ENCODE measurements at regions not wholly inside any gene's neighbourhood (a gene's known extent, or its start where the extent isn't known, plus 50 kb on each side); places are given as distances from the start of the nearest gene placed in this dataset.

DNA sequence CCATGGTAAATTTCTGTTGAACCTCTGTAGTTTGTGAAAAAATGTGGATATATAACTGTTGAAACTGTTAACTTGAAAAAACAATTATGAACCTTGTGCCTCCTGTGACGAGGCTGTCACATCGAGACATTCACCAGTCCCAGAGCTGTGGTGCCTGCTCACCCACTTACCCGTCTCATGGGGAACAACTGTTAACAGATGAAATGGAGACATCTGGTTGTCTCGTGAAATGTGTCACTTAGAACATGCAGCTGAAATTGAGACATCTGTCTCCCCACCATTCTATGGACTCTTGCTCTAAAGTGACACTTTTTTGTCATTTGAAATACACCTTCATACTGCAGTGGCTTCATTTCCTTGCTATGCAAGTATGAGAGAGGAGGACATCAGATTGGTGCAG, 240.6 kb downstream of the GXYLT1 start:
- Mint-ChIP-seq H3K4me1 (ENCODE audit: low read depth) (no peaks in the 10 kb centered on the region), H3K9me3 (no peaks in the 10 kb centered on the region), H3K36me3 (no peaks in the 10 kb centered on the region), H3K27ac (no peak overlapping the region), H3K27me3 (peaks cover 2% of the 10 kb centered on the region), H3K4me3 (no peak overlapping the region)
- ChIA-PET POLR2A (no interaction called here), CTCF (no interaction called here)
- no peak for DNase-seq
- intact Hi-C loops (cut with micrococcal nuclease): no loop called here

DNA sequence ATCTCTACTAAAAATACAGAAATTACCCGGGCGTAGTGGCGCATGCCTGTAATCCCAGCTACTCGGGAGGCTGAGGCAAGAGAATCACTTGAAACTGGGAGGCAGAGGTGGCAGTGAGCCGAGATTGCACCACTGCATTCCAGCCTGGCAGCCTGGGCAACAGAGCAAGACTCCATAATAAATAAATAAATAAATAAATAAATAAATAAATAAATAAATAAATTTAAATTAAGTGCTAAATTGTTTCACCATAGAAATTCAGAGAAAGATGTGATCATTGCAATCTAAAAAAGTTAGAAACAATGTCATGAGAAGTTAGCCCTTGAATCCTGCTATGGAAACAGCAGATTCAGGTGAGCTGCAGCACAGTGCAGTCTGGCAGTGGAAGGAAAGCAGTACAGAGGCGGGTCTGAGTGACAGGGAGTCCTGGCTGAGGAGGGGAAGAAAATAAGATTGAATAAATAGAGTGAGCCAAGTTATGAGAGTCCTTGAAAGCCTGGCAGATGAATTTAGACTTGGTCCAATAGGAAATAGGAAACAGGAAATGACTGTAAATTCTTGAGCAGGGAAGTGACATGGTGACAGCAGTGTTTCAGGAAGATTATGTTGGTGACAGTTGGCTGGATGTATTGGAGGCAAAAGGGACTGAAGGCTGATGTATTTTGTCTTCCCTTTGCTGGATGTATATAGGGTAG, 241.5 kb downstream of the GXYLT1 start:
- DNase-seq: no peak
- Mint-ChIP-seq H3K36me3 (no peaks in the 10 kb centered on the region), H3K27ac (no peak overlapping the region), H3K9me3 (no peaks in the 10 kb centered on the region), H3K4me1 (ENCODE audit: low read depth) (no peaks in the 10 kb centered on the region), H3K27me3 (peaks cover 3% of the 10 kb centered on the region), H3K4me3 (no peak overlapping the region)
- POLR2A ChIA-PET: no interaction called here
- intact Hi-C loops (cut with micrococcal nuclease): no loop called here
- CTCF ChIA-PET: no interaction called here

DNA sequence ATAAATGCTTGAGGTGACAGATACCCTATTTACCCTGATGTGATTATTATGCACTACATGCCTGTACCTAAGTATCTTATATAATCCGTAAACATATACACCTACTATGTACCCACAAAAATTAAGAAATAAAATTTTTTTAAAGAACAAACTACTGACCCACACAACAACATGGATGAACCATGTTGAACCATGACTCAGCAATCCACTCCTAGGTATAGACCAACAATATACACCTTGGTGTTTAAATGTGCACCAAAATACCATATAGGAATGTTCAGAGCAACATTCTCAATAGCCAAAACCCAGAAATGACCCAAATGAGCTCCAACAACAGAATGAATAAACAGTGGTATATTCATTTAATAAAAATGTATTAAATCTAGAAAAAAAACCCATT, 245.1 kb downstream of the GXYLT1 start:
- peaks cover 7% of the 10 kb centered on the region for H3K27me3 Mint-ChIP-seq
- H3K9me3 Mint-ChIP-seq: no peaks in the 10 kb centered on the region
- POLR2A ChIA-PET: no interaction called here
- no peak overlapping the region for H3K27ac Mint-ChIP-seq
- H3K4me1 Mint-ChIP-seq (ENCODE audit: low read depth): no peaks in the 10 kb centered on the region
- H3K36me3 Mint-ChIP-seq: no peaks in the 10 kb centered on the region
- H3K4me3 Mint-ChIP-seq: no peak overlapping the region
- intact Hi-C loops (cut with micrococcal nuclease): no loop called here
- CTCF ChIA-PET: no interaction called here
- no peak for DNase-seq

DNA sequence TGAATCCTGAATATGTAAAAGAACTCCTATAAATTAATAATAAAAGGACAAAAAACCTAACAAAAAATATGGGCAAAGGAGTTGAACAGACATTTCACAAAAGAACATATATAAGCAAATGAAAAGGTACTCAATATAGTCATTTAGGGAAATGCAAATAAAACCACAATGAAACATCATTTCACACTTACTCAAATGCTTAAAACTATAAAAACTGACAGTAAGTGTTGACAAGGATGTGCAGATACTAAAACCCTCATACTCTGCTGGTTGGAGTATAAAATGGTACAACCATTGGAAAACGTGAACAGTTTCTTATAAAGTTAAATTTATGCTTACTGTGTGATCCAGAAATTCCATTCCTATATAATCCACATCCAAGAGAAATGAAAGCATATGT, 247.1 kb downstream of the GXYLT1 start:
- Mint-ChIP-seq H3K27me3 (peaks cover 7% of the 10 kb centered on the region), H3K36me3 (no peaks in the 10 kb centered on the region)
- CTCF ChIA-PET: no interaction called here

DNA sequence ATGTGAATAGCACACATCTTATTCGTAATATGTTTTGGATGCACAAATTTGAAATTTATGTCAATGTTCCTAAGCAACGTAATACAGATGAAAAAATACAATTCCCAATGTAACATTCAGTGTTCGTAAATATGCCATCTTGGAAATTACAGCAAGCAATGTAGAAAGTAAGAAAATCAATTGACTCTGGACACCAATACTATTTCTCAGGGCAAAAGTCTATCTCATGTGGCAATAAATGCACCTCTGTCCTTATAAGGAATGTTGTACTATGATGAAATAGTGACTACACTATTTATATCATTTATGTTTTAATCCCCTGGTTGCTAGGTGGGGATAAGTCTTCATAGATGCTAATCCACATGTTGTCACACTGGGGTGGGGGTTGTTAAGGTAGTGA, 251.2 kb downstream of the GXYLT1 start:
- H3K36me3 Mint-ChIP-seq: no peaks in the 10 kb centered on the region
- CTCF ChIA-PET: no interaction called here

More for the DNA sequence above, 247.1 kb downstream of the GXYLT1 start:
- no peak overlapping the region for H3K27ac Mint-ChIP-seq
- POLR2A ChIA-PET: no interaction called here
- no peaks in the 10 kb centered on the region for H3K4me1 Mint-ChIP-seq (ENCODE audit: low read depth)
- H3K4me3 Mint-ChIP-seq: no peak overlapping the region
- intact Hi-C loops (cut with micrococcal nuclease): no loop called here
- DNase-seq: no peak
- no peaks in the 10 kb centered on the region for H3K9me3 Mint-ChIP-seq

DNA sequence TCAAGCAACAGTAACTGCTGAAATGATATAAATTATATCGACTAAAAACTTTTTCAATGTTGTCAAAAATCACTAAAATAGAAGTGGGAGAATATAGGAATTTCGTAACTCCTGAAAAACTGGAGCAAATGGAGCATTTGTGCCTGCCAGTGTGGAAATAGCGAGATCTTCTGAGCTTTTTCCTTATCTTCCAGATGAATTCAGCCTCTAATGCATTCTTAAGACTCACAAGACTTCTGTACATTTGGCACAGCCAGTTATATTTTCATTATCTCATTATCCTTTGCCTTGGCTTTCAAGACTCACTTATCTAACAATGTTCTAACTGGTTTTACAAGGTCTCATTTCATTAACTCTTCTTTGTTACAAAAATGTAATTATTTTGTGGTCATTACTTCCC, 252.4 kb downstream of the GXYLT1 start:
- no peak for DNase-seq
- intact Hi-C loops (cut with micrococcal nuclease): no loop called here
- ChIA-PET CTCF (no interaction called here), POLR2A (no interaction called here)
- H3K4me3 Mint-ChIP-seq: no peak overlapping the region
- no peaks in the 10 kb centered on the region for H3K9me3 Mint-ChIP-seq
- peaks cover 7% of the 10 kb centered on the region for H3K27me3 Mint-ChIP-seq
- H3K4me1 Mint-ChIP-seq (ENCODE audit: low read depth): no peaks in the 10 kb centered on the region
- H3K27ac Mint-ChIP-seq: no peak overlapping the region
- no peaks in the 10 kb centered on the region for H3K36me3 Mint-ChIP-seq

More for the DNA sequence above, 251.2 kb downstream of the GXYLT1 start:
- DNase-seq: no peak
- Mint-ChIP-seq H3K27me3 (peaks cover 7% of the 10 kb centered on the region), H3K9me3 (no peaks in the 10 kb centered on the region), H3K4me3 (no peak overlapping the region), H3K4me1 (ENCODE audit: low read depth) (no peaks in the 10 kb centered on the region), H3K27ac (no peak overlapping the region)
- intact Hi-C loops (cut with micrococcal nuclease): no loop called here
- POLR2A ChIA-PET: no interaction called here

DNA sequence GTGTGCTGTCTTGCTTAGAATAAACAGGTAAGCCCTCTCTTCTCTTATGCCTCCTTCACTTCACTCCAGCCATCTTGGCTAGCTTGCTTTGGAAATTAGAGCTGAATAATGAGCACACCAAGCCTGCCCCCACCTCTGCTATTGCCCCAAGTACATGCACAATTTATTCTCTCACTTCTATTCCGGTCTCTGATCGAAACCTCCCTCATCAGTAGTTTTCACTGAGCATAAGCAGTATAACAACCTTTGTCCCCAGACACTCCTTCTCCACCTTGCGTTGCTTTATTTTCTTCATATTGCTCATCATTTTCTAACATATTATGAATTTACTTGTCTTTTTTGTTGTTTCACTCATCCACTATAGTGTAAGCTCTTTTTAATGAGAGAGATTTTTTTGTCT, 253.4 kb downstream of the GXYLT1 start:
- Mint-ChIP-seq H3K27ac (no peak overlapping the region), H3K9me3 (no peaks in the 10 kb centered on the region), H3K4me1 (ENCODE audit: low read depth) (no peaks in the 10 kb centered on the region), H3K4me3 (no peak overlapping the region), H3K36me3 (no peaks in the 10 kb centered on the region), H3K27me3 (peaks cover 9% of the 10 kb centered on the region)
- CTCF ChIA-PET: no interaction called here
- DNase-seq: no peak
- POLR2A ChIA-PET: no interaction called here
- intact Hi-C loops (cut with micrococcal nuclease): no loop called here

DNA sequence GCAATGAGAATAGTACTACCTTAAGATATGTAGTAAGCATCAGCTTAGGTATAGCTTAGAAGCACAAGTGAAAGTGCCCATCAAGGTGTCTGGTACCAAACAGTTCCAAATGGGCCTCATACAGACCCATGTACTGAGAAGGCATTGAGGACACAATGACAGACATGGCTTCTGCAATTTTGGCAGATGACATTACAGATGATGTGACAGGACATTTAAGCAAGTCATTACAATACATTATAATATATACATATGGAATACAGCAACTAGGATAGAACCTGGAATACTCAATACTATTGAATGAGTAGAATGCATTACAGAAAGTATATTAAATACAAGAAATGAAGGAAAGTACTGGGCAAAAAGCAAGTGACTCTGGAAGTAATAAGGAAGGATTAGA, 256.4 kb downstream of the GXYLT1 start:
- peaks cover 4% of the 10 kb centered on the region for H3K27me3 Mint-ChIP-seq
- ChIA-PET CTCF (no interaction called here), POLR2A (no interaction called here)
- no peaks in the 10 kb centered on the region for H3K36me3 Mint-ChIP-seq
- H3K9me3 Mint-ChIP-seq: no peaks in the 10 kb centered on the region
- DNase-seq: no peak
- no peaks in the 10 kb centered on the region for H3K4me1 Mint-ChIP-seq (ENCODE audit: low read depth)
- no peak overlapping the region for H3K27ac Mint-ChIP-seq
- no peak overlapping the region for H3K4me3 Mint-ChIP-seq
- intact Hi-C loops (cut with micrococcal nuclease): no loop called here

DNA sequence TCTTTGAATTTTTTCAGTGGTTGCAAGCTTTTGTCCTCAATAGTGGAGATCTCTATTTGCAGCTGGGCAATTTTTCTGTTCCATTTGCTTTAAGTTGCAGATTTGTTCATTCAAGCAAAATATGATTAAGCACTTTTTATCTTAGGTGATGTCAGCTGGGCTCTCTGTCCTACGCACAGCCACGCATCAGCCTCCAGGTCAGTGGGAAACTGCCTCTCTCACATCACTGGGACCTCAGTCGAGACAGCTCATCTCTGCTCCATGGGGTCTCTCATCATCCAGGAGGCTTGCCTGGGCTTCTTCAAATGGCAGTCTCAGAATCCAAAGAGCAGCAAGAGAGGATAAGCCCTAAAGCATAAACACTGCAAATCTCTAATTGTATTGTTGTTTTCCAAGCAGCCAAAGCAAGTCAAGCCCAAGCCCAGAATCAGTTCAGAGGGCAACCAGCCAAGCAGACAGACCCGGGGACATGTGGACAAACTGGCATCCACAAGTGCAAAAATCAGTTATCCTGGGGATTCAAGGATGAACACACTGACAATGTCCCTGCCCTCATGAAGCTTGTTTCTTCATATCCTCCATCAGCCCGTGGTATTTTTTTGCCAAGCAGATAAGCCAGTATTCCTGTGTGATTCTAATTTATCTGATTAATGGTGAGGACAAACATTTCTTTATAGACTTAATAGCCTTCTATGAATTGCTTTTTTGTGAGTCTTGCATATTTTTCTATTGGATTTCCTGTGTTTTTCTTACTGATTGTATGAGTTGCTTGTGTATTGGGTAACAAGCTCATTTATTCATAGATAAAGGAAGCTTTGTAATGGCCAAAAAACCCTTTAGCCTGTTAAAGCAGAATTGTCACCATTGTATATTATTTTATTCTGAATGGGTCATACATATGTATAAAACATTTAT, 262.5 kb downstream of the GXYLT1 start:
- Mint-ChIP-seq H3K36me3 (no peaks in the 10 kb centered on the region), H3K4me3 (no peak overlapping the region), H3K27me3 (peaks cover 2% of the 10 kb centered on the region), H3K4me1 (ENCODE audit: low read depth) (no peaks in the 10 kb centered on the region), H3K27ac (no peak overlapping the region), H3K9me3 (no peaks in the 10 kb centered on the region)
- intact Hi-C loops (cut with micrococcal nuclease): no loop called here
- CTCF ChIA-PET: no interaction called here
- POLR2A ChIA-PET: no interaction called here
- DNase-seq: no peak

DNA sequence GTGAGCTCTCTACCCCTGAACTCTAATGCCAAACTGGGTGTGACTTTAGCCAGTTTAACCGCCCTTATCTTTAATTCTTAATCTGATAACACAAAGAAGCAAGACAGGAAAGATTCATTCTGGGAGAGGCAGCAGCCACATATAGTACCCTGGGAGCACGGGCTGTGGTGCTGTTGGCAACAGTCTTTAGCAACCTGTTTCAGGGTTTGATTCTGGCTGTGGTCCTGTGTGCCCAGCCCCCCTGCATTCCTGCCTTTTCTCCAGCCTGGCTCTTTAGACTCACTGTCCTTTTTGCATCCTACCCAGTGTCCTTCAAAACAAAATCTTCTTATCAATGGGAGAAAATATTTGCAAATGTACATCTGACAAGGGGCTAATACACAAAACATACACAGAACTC, 275.2 kb downstream of the GXYLT1 start:
- no peak overlapping the region for H3K4me3 Mint-ChIP-seq
- H3K4me1 Mint-ChIP-seq (ENCODE audit: low read depth): no peaks in the 10 kb centered on the region
- ChIA-PET POLR2A (no interaction called here), CTCF (no interaction called here)
- H3K27me3 Mint-ChIP-seq: peaks cover 5% of the 10 kb centered on the region
- H3K36me3 Mint-ChIP-seq: no peaks in the 10 kb centered on the region
- intact Hi-C loops (cut with micrococcal nuclease): no loop called here
- H3K27ac Mint-ChIP-seq: no peak overlapping the region
- DNase-seq: no peak
- H3K9me3 Mint-ChIP-seq: peaks cover 9% of the 10 kb centered on the region

DNA sequence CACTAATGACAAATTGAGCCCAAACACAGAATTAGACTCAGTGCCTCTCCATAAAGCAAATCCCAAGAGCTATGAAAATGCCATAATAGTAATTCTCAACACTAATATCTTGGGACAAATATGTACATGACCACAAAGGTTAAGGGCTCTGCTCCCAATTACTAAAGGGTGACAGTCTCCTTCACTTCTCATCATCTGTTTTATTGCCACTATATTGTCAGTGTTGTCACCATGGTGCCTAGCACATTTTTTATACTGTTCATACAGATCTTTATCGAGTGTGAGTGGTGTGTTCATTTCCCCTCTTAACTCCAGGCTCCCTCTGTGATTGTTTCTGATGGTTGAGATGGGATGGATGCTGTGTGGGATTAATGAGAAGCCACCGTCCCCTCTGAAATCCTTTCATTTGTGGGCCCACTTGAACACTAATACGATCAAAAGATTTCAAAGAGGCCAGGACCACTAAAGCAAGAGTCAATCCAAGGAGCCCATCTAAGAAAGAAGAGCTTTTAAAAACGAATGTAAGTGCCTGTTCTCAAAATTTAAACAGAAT, 277.7 kb downstream of the GXYLT1 start:
- ChIA-PET CTCF (interaction anchor here (1.3 kb wide), 1 partner anchor 158 kb away, joined by 5 read pairs; no protein-coding TSS in a partner anchor), POLR2A (no interaction called here)
- intact Hi-C loops (cut with micrococcal nuclease): no loop called here
- no peaks in the 10 kb centered on the region for H3K36me3 Mint-ChIP-seq
- DNase-seq: no peak
- no peaks in the 10 kb centered on the region for H3K4me1 Mint-ChIP-seq (ENCODE audit: low read depth)
- no peak overlapping the region for H3K27ac Mint-ChIP-seq
- H3K9me3 Mint-ChIP-seq: peaks cover 5% of the 10 kb centered on the region
- peaks cover 5% of the 10 kb centered on the region for H3K27me3 Mint-ChIP-seq
- H3K4me3 Mint-ChIP-seq: no peak overlapping the region

DNA sequence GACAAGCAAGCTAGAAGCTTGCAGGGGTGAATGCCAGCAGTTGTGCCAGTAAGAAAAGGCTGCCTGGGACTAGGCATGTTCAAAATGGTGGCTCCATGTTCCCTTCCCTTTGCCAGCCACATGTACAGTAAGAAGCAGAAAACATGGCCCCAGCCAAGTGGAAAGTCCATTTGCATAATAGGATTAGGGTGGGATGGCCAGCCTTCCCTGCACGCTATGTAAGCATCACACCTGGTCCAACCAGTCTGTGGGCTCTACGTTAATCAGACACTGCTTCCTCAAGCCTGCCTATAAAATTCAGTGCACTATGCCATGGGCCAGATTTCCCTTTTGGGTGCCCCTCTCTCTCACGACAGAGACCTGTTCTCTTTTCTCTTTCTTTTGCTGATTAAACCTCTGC, 288.4 kb downstream of the GXYLT1 start:
- ChIA-PET CTCF (no interaction called here), POLR2A (no interaction called here)
- Mint-ChIP-seq H3K4me1 (ENCODE audit: low read depth) (no peaks in the 10 kb centered on the region), H3K36me3 (no peaks in the 10 kb centered on the region), H3K9me3 (no peaks in the 10 kb centered on the region), H3K27ac (no peak overlapping the region), H3K4me3 (no peak overlapping the region), H3K27me3 (no peaks in the 10 kb centered on the region)
- no peak for DNase-seq
- intact Hi-C loops (cut with micrococcal nuclease): no loop called here

DNA sequence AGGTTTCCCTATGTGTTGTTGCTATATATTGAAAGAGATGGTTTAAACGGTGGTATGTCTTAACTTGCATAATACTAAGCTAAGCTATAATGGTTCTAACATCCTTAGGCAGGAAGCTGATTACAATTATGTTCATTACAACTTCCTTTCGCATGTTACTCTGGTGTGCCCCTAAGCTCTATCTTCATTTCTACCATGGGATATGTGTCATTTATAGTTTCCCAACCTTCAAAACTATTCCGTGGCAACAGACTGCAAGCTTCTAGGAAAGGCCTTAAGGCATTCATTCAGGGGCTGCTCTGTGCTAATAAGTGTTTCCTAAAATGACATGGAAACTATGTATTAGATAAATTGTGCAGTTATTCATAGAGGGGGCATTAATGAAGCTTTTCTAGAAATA, 294.6 kb downstream of the GXYLT1 start:
- no peaks in the 10 kb centered on the region for H3K36me3 Mint-ChIP-seq
- CTCF ChIA-PET: no interaction called here
- intact Hi-C loops (cut with micrococcal nuclease): no loop called here

More for the DNA sequence above, 294.6 kb downstream of the GXYLT1 start:
- Mint-ChIP-seq H3K27ac (no peak overlapping the region), H3K27me3 (no peaks in the 10 kb centered on the region), H3K4me1 (ENCODE audit: low read depth) (no peaks in the 10 kb centered on the region), H3K9me3 (no peaks in the 10 kb centered on the region), H3K4me3 (no peak overlapping the region)
- no peak for DNase-seq
- POLR2A ChIA-PET: no interaction called here
